ENCODE measurements at regions not wholly inside any gene's neighbourhood (a gene's known extent, or its start where the extent isn't known, plus 50 kb on each side); places are given as distances from the start of the nearest gene placed in this dataset.

- Histone ChIP-seq H3K4me2 (ENCODE audit: insufficient read depth, insufficient read length, low read length) (no peak overlapping the region), H2AFZ (ENCODE audit: low read length) (no peak overlapping the region), H4K8ac (replicated peaks; ENCODE audit: insufficient read length, low read depth, low read length) (no peak overlapping the region), H2AK5ac (ENCODE audit: insufficient read length, low read length) (no peak overlapping the region), H4K5ac (ENCODE audit: insufficient read length, low read depth, low read length) (no peak overlapping the region), H3T11ph (ENCODE audit: low read length) (no peak overlapping the region), H2BK120ac (ENCODE audit: low read depth, low read length, poor library complexity, severe bottlenecking) (no peak overlapping the region), H2BK20ac (ENCODE audit: low read depth, low read length, poor library complexity, severe bottlenecking) (no peak overlapping the region), H3K14ac (ENCODE audit: insufficient read depth, low read length) (no peak overlapping the region), H2BK5ac (ENCODE audit: insufficient read length, low read length) (no peak overlapping the region), H3K9me3 (ENCODE audit: control insufficient read depth, low read depth, low read length) (no peaks in the 10 kb centered on the region), H3K27ac (ENCODE audit: insufficient read length, low read depth, low read length) (no peak overlapping the region), H3K79me1 (ENCODE audit: insufficient read depth, low read depth, low read length, poor library complexity, severe bottlenecking) (no peaks in the 10 kb centered on the region), H3K23me2 (ENCODE audit: insufficient read length, low read depth, low read length, poor library complexity, severe bottlenecking) (no peaks in the 10 kb centered on the region), H3K4me1 (ENCODE audit: insufficient read depth, low read length) (no peaks in the 10 kb centered on the region), H3K23ac (ENCODE audit: insufficient read length, low read depth, low read length) (no peak overlapping the region), H3K27me3 (ENCODE audit: insufficient read depth, low read length) (no peaks in the 10 kb centered on the region), H4K20me1 (ENCODE audit: control insufficient read depth, insufficient read depth, insufficient read length) (no peaks in the 10 kb centered on the region), H2BK15ac (ENCODE audit: low read depth, low read length) (no peak overlapping the region), H3K4ac (ENCODE audit: low read depth, low read length) (no peak overlapping the region), H2BK12ac (ENCODE audit: insufficient read length, low read depth, low read length) (no peak overlapping the region), H4K91ac (ENCODE audit: insufficient read length, low read depth, low read length) (no peak overlapping the region), H3K56ac (ENCODE audit: insufficient read length, low read depth, low read length) (no peak overlapping the region), H3K18ac (ENCODE audit: insufficient read length, low read depth, low read length) (no peak overlapping the region), H3K79me2 (ENCODE audit: insufficient read depth, low read length) (no peaks in the 10 kb centered on the region), H3K9ac (ENCODE audit: extremely low read depth, insufficient read length, low read length) (no peak overlapping the region)
- TF ChIP-seq CTCF (conservative IDR thresholded peaks at IDR 0.05), result no peak
- Mint-ChIP-seq H3K27me3 (ENCODE audit: low read depth) (no peaks in the 10 kb centered on the region), H3K27ac (no peak overlapping the region), H3K4me3 (no peak overlapping the region), H3K9me3 (peaks cover 47 to 72% of the 10 kb centered on the region in 2 experiments), H3K36me3 (ENCODE audit: insufficient read depth in 1 of 3, low read depth in 3 of 3) (no peaks in the 10 kb centered on the region; a peak in 1 of 7 replicates), H3K4me1 (no peaks in the 10 kb centered on the region)
- no CpG with 5 or more reads among the region's 1 CpG for WGBS (ENCODE audit: extremely low coverage, insufficient read length, low lambda C conversion rate)
- no peak for DNase-seq
Observed at GRCh38 chrX:36568946-36569345, 439.2 kb upstream of the FAM47C start.

Data from H9 (cell line).